Stomach (tissue), 4 donors: ENCODE measurements at regions not wholly inside any gene's neighbourhood (a gene's known extent, or its start where the extent isn't known, plus 50 kb on each side); places are given as distances from the start of the nearest gene placed in this dataset.

Experiments used
- EP300 ChIP-seq: sonication (generic); formaldehyde crosslinking; IDR thresholded peaks from one replicate; pipeline ENCODE4 v1.6.1; 2017; ENCODE audit warnings: antibody characterized with exemption
- POLR2A ChIP-seq, 4 donors: fragments of 450-650 bp; IDR thresholded peaks; one replicate each; pipeline ENCODE4 v1.6.1; 2016; ENCODE audit warnings: antibody characterized with exemption in 4 of 4, control low read depth in 2 of 4, mild to moderate bottlenecking in 1 of 4, moderate library complexity in 1 of 4
- TF ChIP-seq, protein P1 (sequence below), 7 experiments: fragments of 450-650 bp in 4 of 7; fragments of 200-600 bp in 3 of 7; sonication (generic) in 3 of 7; IDR thresholded peaks; one replicate each; pipeline ENCODE4 v1.5.1; 2016 to 2019; ENCODE audit warnings: antibody characterized with exemption in 7 of 7, control low read depth in 2 of 7, mild to moderate bottlenecking in 1 of 7

DNA sequence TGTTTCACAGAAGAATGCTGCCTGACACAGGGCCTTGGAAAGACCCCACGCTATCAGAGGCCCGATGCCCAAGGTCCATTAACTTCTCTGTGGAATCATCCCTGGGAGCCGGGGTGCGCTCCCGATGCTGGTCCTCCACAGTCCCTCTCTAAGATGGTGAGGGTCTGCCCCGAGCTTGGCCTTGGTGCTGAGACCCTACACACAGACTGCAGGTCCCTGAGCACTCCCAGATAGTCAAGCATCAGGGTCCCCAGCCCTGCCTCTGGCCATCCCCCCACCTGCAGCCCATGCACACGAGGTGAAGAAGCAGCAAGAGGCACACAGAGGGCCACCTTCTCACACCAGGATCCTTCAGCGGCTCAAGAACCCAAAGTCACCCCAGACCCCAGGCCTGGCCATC is 263.3 kb downstream of the MYCN start:
- TF ChIP-seq, protein P1, sequence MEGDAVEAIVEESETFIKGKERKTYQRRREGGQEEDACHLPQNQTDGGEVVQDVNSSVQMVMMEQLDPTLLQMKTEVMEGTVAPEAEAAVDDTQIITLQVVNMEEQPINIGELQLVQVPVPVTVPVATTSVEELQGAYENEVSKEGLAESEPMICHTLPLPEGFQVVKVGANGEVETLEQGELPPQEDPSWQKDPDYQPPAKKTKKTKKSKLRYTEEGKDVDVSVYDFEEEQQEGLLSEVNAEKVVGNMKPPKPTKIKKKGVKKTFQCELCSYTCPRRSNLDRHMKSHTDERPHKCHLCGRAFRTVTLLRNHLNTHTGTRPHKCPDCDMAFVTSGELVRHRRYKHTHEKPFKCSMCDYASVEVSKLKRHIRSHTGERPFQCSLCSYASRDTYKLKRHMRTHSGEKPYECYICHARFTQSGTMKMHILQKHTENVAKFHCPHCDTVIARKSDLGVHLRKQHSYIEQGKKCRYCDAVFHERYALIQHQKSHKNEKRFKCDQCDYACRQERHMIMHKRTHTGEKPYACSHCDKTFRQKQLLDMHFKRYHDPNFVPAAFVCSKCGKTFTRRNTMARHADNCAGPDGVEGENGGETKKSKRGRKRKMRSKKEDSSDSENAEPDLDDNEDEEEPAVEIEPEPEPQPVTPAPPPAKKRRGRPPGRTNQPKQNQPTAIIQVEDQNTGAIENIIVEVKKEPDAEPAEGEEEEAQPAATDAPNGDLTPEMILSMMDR (IDR thresholded peaks at IDR 0.05), result no peak
- TF ChIP-seq POLR2A (IDR thresholded peaks at IDR 0.05) (no peak), EP300 (no peak)
